Stomach (tissue), 4 donors: ENCODE measurements at regions not wholly inside any gene's neighbourhood (a gene's known extent, or its start where the extent isn't known, plus 50 kb on each side); places are given as distances from the start of the nearest gene placed in this dataset.

Source experiments
- CTCF ChIP-seq, 7 experiments: fragments of 450-650 bp in 4 of 7; fragments of 200-600 bp in 3 of 7; sonication (generic) in 3 of 7; IDR thresholded peaks; one replicate each; pipeline ENCODE4 v1.5.1; 2016 to 2019; ENCODE audit warnings: antibody characterized with exemption in 7 of 7, control low read depth in 2 of 7, mild to moderate bottlenecking in 1 of 7
- EP300 ChIP-seq: sonication (generic); formaldehyde crosslinking; IDR thresholded peaks from one replicate; pipeline ENCODE4 v1.6.1; 2017; ENCODE audit warnings: antibody characterized with exemption
- POLR2A ChIP-seq, 4 donors: fragments of 450-650 bp; IDR thresholded peaks; one replicate each; pipeline ENCODE4 v1.6.1; 2016; ENCODE audit warnings: antibody characterized with exemption in 4 of 4, control low read depth in 2 of 4, mild to moderate bottlenecking in 1 of 4, moderate library complexity in 1 of 4

- TF ChIP-seq CTCF (IDR thresholded peaks at IDR 0.05) (no peak), EP300 (no peak), POLR2A (IDR thresholded peaks at IDR 0.05) (no peak)
These were observed 826.4 kb downstream of the SOCS6 start for GRCh38 chr18:71115261-71115660.
